Activated CD4-positive, alpha-beta T cell treated with anti-CD3 and anti-CD28 coated beads, Interleukin-2, amount 50 U/mL, for 16 hours (primary cell): ENCODE measurements at regions not wholly inside any gene's neighbourhood (a gene's known extent, or its start where the extent isn't known, plus 50 kb on each side); places are given as distances from the start of the nearest gene placed in this dataset.
A peak's percentile ranks its signal among the peaks of the same experiment; 100 is the strongest.

Experiments used
- DNase-seq: peaks from one replicate; pipeline ENCODE4 v3.0.0-alpha.2; 2020

GRCh38 chr7:25852211-25852938, 299.6 kb upstream of the NFE2L3 start:
- DNase-seq = peak; percentile 9

GRCh38 chr7:25852939-25853271, 299.1 kb upstream of the NFE2L3 start:
- no peak for DNase-seq

GRCh38 chr7:25853314-25853713, 298.7 kb upstream of the NFE2L3 start:
- DNase-seq = no peak

- no peak for DNase-seq
These were observed 297.9 kb upstream of the NFE2L3 start for GRCh38 chr7:25854059-25854458.

GRCh38 chr7:25854608-25855497, 297.1 kb upstream of the NFE2L3 start:
- peak; percentile 88 for DNase-seq

- no peak for DNase-seq
These were observed 295.9 kb upstream of the NFE2L3 start for GRCh38 chr7:25855854-25856782.

GRCh38 chr7:25857376-25858067, 294.5 kb upstream of the NFE2L3 start:
- DNase-seq = no peak

GRCh38 chr7:25858200-25858524, 293.8 kb upstream of the NFE2L3 start:
- no peak for DNase-seq

- peak; percentile 23 for DNase-seq
These were observed 293.2 kb upstream of the NFE2L3 start for GRCh38 chr7:25858525-25859411.

GRCh38 chr7:25859412-25860274, 292.4 kb upstream of the NFE2L3 start:
- no peak for DNase-seq

- DNase-seq = peak; percentile 13
These were observed 291.5 kb upstream of the NFE2L3 start for GRCh38 chr7:25860275-25861163.

GRCh38 chr7:25861164-25861496, 290.9 kb upstream of the NFE2L3 start:
- DNase-seq = no peak

- no peak for DNase-seq
These were observed 290.3 kb upstream of the NFE2L3 start for GRCh38 chr7:25861601-25862260.

- DNase-seq = peak; percentile 99
These were observed 289.6 kb upstream of the NFE2L3 start for GRCh38 chr7:25862261-25863004.

GRCh38 chr7:25863005-25863728, 288.8 kb upstream of the NFE2L3 start:
- no peak for DNase-seq

GRCh38 chr7:25863729-25864110, 288.3 kb upstream of the NFE2L3 start:
- DNase-seq = no peak

GRCh38 chr7:25864511-25864910, 287.5 kb upstream of the NFE2L3 start:
- no peak for DNase-seq
